HG03571 (cell line): ENCODE measurements at regions not wholly inside any gene's neighbourhood (a gene's known extent, or its start where the extent isn't known, plus 50 kb on each side); places are given as distances from the start of the nearest gene placed in this dataset.
"Not testable (repeated sequence)": the region's sequence is repeated elsewhere in the genome, so short reads cannot be mapped to it uniquely, and the experiment has no call there.

ENCODE experiments used
- ATAC-seq: cut with Tn5 transposase; IDR thresholded peaks from one replicate; pipeline ENCODE4 v1.9.1; 2021; ENCODE audit not compliant: unreplicated experiment

- ATAC-seq = no peak
These were observed 55.5 kb upstream of the CD93 start for GRCh38 chr20:23141450-23142161.

GRCh38 chr20:23140991-23141390 is 54.9 kb upstream of the CD93 start:
- no peak for ATAC-seq

- not testable (repeated sequence) for ATAC-seq
These were observed 53.9 kb upstream of the CD93 start for GRCh38 chr20:23139984-23140383.

- ATAC-seq = no peak
These were observed 53.4 kb upstream of the CD93 start for GRCh38 chr20:23139524-23139923.

GRCh38 chr20:23138682-23139081 is 52.6 kb upstream of the CD93 start:
- no peak for ATAC-seq

GRCh38 chr20:23138226-23138625 is 52.1 kb upstream of the CD93 start:
- ATAC-seq = no peak

- ATAC-seq = no peak
These were observed 51.0 kb upstream of the CD93 start for GRCh38 chr20:23136893-23137745.

GRCh38 chr20:23135449-23136420 is 49.6 kb upstream of the CD93 start:
- no peak for ATAC-seq
